ENCODE measurements at regions not wholly inside any gene's neighbourhood (a gene's known extent, or its start where the extent isn't known, plus 50 kb on each side); places are given as distances from the start of the nearest gene placed in this dataset.

GRCh38 chr13:26927511-26927910, 166.9 kb upstream of the GPR12 start:
- TF ChIP-seq, protein P1, sequence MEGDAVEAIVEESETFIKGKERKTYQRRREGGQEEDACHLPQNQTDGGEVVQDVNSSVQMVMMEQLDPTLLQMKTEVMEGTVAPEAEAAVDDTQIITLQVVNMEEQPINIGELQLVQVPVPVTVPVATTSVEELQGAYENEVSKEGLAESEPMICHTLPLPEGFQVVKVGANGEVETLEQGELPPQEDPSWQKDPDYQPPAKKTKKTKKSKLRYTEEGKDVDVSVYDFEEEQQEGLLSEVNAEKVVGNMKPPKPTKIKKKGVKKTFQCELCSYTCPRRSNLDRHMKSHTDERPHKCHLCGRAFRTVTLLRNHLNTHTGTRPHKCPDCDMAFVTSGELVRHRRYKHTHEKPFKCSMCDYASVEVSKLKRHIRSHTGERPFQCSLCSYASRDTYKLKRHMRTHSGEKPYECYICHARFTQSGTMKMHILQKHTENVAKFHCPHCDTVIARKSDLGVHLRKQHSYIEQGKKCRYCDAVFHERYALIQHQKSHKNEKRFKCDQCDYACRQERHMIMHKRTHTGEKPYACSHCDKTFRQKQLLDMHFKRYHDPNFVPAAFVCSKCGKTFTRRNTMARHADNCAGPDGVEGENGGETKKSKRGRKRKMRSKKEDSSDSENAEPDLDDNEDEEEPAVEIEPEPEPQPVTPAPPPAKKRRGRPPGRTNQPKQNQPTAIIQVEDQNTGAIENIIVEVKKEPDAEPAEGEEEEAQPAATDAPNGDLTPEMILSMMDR (IDR thresholded peaks at IDR 0.05): no peak
- no peak for TF ChIP-seq POLR2A (IDR thresholded peaks at IDR 0.05)
